ENCODE measurements at regions not wholly inside any gene's neighbourhood (a gene's known extent, or its start where the extent isn't known, plus 50 kb on each side); places are given as distances from the start of the nearest gene placed in this dataset.

- Histone ChIP-seq H3K36me3 (ENCODE audit: control insufficient read depth, insufficient read depth, low read length) (no peaks in the 10 kb centered on the region), H3K27ac (ENCODE audit: low read depth, low read length) (no peak overlapping the region), H3K9me3 (ENCODE audit: control insufficient read depth, insufficient read depth, low read length) (no peaks in the 10 kb centered on the region), H3K27me3 (ENCODE audit: control insufficient read depth, insufficient read depth, low read length) (no peaks in the 10 kb centered on the region), H3K4me3 (ENCODE audit: low read depth, low read length) (no peak overlapping the region), H3K4me1 (ENCODE audit: control insufficient read depth, insufficient read depth, low read length) (peaks cover 9% of the 10 kb centered on the region)
- no peak for DNase-seq (ENCODE audit: low read depth in 4 of 6, low spot score in 6 of 6)
- 86% methylated on average over 7 of the region's 9 CpGs for WGBS (ENCODE audit: insufficient coverage)
These were observed 145.4 kb downstream of the WDR11 start for GRCh38 chr10:120996456-120997034.

GRCh38 chr10:120997313-120997712, 146.2 kb downstream of the WDR11 start:
- Histone ChIP-seq H3K9me3 (ENCODE audit: control insufficient read depth, insufficient read depth, low read length) (no peaks in the 10 kb centered on the region), H3K27me3 (ENCODE audit: control insufficient read depth, insufficient read depth, low read length) (no peaks in the 10 kb centered on the region), H3K27ac (ENCODE audit: low read depth, low read length) (no peak overlapping the region), H3K4me1 (ENCODE audit: control insufficient read depth, insufficient read depth, low read length) (peaks cover 9% of the 10 kb centered on the region), H3K36me3 (ENCODE audit: control insufficient read depth, insufficient read depth, low read length) (no peaks in the 10 kb centered on the region), H3K4me3 (ENCODE audit: low read depth, low read length) (no peak overlapping the region)
- WGBS (ENCODE audit: insufficient coverage): no CpG with 5 or more reads among the region's 1 CpG
- no peak for DNase-seq (ENCODE audit: low read depth in 4 of 6, low spot score in 6 of 6)

- Histone ChIP-seq H3K36me3 (ENCODE audit: control insufficient read depth, insufficient read depth, low read length) (no peaks in the 10 kb centered on the region), H3K4me1 (ENCODE audit: control insufficient read depth, insufficient read depth, low read length) (peaks cover 9% of the 10 kb centered on the region), H3K27ac (ENCODE audit: low read depth, low read length) (no peak overlapping the region), H3K27me3 (ENCODE audit: control insufficient read depth, insufficient read depth, low read length) (no peaks in the 10 kb centered on the region), H3K4me3 (ENCODE audit: low read depth, low read length) (no peak overlapping the region), H3K9me3 (ENCODE audit: control insufficient read depth, insufficient read depth, low read length) (no peaks in the 10 kb centered on the region)
- WGBS (ENCODE audit: insufficient coverage): 20% methylated on average over 3 of the region's 3 CpGs
- DNase-seq (ENCODE audit: low read depth in 4 of 6, low spot score in 6 of 6): peak in 2 of 6 donors; percentile 31 to 61
These were observed 146.6 kb downstream of the WDR11 start for GRCh38 chr10:120997756-120998155.

GRCh38 chr10:120998251-120998650, 147.1 kb downstream of the WDR11 start:
- WGBS (ENCODE audit: insufficient coverage): 63% methylated on average over 5 of the region's 5 CpGs
- Histone ChIP-seq H3K27me3 (ENCODE audit: control insufficient read depth, insufficient read depth, low read length) (no peaks in the 10 kb centered on the region), H3K4me3 (ENCODE audit: low read depth, low read length) (no peak overlapping the region), H3K4me1 (ENCODE audit: control insufficient read depth, insufficient read depth, low read length) (peaks cover 9% of the 10 kb centered on the region), H3K9me3 (ENCODE audit: control insufficient read depth, insufficient read depth, low read length) (no peaks in the 10 kb centered on the region), H3K27ac (ENCODE audit: low read depth, low read length) (no peak overlapping the region), H3K36me3 (ENCODE audit: control insufficient read depth, insufficient read depth, low read length) (no peaks in the 10 kb centered on the region)
- no peak for DNase-seq (ENCODE audit: low read depth in 4 of 6, low spot score in 6 of 6)

- Histone ChIP-seq H3K27ac (ENCODE audit: low read depth, low read length) (no peak overlapping the region), H3K27me3 (ENCODE audit: control insufficient read depth, insufficient read depth, low read length) (no peaks in the 10 kb centered on the region), H3K4me3 (ENCODE audit: low read depth, low read length) (no peak overlapping the region), H3K36me3 (ENCODE audit: control insufficient read depth, insufficient read depth, low read length) (no peaks in the 10 kb centered on the region), H3K9me3 (ENCODE audit: control insufficient read depth, insufficient read depth, low read length) (no peaks in the 10 kb centered on the region), H3K4me1 (ENCODE audit: control insufficient read depth, insufficient read depth, low read length) (peaks cover 9% of the 10 kb centered on the region)
- no peak for DNase-seq (ENCODE audit: low read depth in 4 of 6, low spot score in 6 of 6)
- WGBS (ENCODE audit: insufficient coverage): 95% methylated on average over 6 of the region's 6 CpGs
These were observed 147.7 kb downstream of the WDR11 start for GRCh38 chr10:120998782-120999285.

GRCh38 chr10:120999868-121000267, 148.7 kb downstream of the WDR11 start:
- H3K9me3 ChIP-seq (ENCODE audit: control insufficient read depth, insufficient read depth, low read length): peaks cover 4% of the 10 kb centered on the region
- H3K4me3 ChIP-seq (ENCODE audit: low read depth, low read length): no peak overlapping the region
- 57% methylated on average over 6 of the region's 6 CpGs for WGBS (ENCODE audit: insufficient coverage)
- no peaks in the 10 kb centered on the region for H3K36me3 ChIP-seq (ENCODE audit: control insufficient read depth, insufficient read depth, low read length)
- H3K4me1 ChIP-seq (ENCODE audit: control insufficient read depth, insufficient read depth, low read length): peaks cover 9% of the 10 kb centered on the region
- no peak for DNase-seq (ENCODE audit: low read depth in 4 of 6, low spot score in 6 of 6)
- H3K27ac ChIP-seq (ENCODE audit: low read depth, low read length): no peak overlapping the region
- no peaks in the 10 kb centered on the region for H3K27me3 ChIP-seq (ENCODE audit: control insufficient read depth, insufficient read depth, low read length)

- no peaks in the 10 kb centered on the region for H3K36me3 ChIP-seq (ENCODE audit: control insufficient read depth, insufficient read depth, low read length)
- H3K9me3 ChIP-seq (ENCODE audit: control insufficient read depth, insufficient read depth, low read length): peaks cover 24% of the 10 kb centered on the region
- WGBS (ENCODE audit: insufficient coverage): 92% methylated on average over 2 of the region's 6 CpGs
- H3K4me1 ChIP-seq (ENCODE audit: control insufficient read depth, insufficient read depth, low read length): peaks cover 8% of the 10 kb centered on the region
- H3K4me3 ChIP-seq (ENCODE audit: low read depth, low read length): no peak overlapping the region
- no peak overlapping the region for H3K27ac ChIP-seq (ENCODE audit: low read depth, low read length)
- no peaks in the 10 kb centered on the region for H3K27me3 ChIP-seq (ENCODE audit: control insufficient read depth, insufficient read depth, low read length)
- no peak for DNase-seq (ENCODE audit: low read depth in 4 of 6, low spot score in 6 of 6)
These were observed 151.5 kb downstream of the WDR11 start for GRCh38 chr10:121002586-121003205.

- Histone ChIP-seq H3K4me1 (ENCODE audit: control insufficient read depth, insufficient read depth, low read length) (no peaks in the 10 kb centered on the region), H3K9me3 (ENCODE audit: control insufficient read depth, insufficient read depth, low read length) (peaks cover 26% of the 10 kb centered on the region), H3K4me3 (ENCODE audit: low read depth, low read length) (no peak overlapping the region), H3K27me3 (ENCODE audit: control insufficient read depth, insufficient read depth, low read length) (no peaks in the 10 kb centered on the region), H3K36me3 (ENCODE audit: control insufficient read depth, insufficient read depth, low read length) (no peaks in the 10 kb centered on the region), H3K27ac (ENCODE audit: low read depth, low read length) (no peak overlapping the region)
- DNase-seq (ENCODE audit: low read depth in 4 of 6, low spot score in 6 of 6): no peak
- WGBS (ENCODE audit: insufficient coverage): no CpG with 5 or more reads among the region's 5 CpGs
These were observed 154.9 kb downstream of the WDR11 start for GRCh38 chr10:121005948-121006587.

- no peak for DNase-seq (ENCODE audit: low read depth in 4 of 6, low spot score in 6 of 6)
- Histone ChIP-seq H3K36me3 (ENCODE audit: control insufficient read depth, insufficient read depth, low read length) (no peaks in the 10 kb centered on the region), H3K4me3 (ENCODE audit: low read depth, low read length) (no peak overlapping the region), H3K27me3 (ENCODE audit: control insufficient read depth, insufficient read depth, low read length) (no peaks in the 10 kb centered on the region), H3K9me3 (ENCODE audit: control insufficient read depth, insufficient read depth, low read length) (peaks cover 26% of the 10 kb centered on the region), H3K4me1 (ENCODE audit: control insufficient read depth, insufficient read depth, low read length) (no peaks in the 10 kb centered on the region), H3K27ac (ENCODE audit: low read depth, low read length) (no peak overlapping the region)
- WGBS (ENCODE audit: insufficient coverage): 95% methylated on average over 1 of the region's 2 CpGs
These were observed 156.1 kb downstream of the WDR11 start for GRCh38 chr10:121007264-121007663.

- Histone ChIP-seq H3K4me3 (ENCODE audit: low read depth, low read length) (no peak overlapping the region), H3K36me3 (ENCODE audit: control insufficient read depth, insufficient read depth, low read length) (no peaks in the 10 kb centered on the region), H3K4me1 (ENCODE audit: control insufficient read depth, insufficient read depth, low read length) (no peaks in the 10 kb centered on the region), H3K27me3 (ENCODE audit: control insufficient read depth, insufficient read depth, low read length) (no peaks in the 10 kb centered on the region), H3K27ac (ENCODE audit: low read depth, low read length) (no peak overlapping the region), H3K9me3 (ENCODE audit: control insufficient read depth, insufficient read depth, low read length) (peaks cover 3% of the 10 kb centered on the region)
- WGBS (ENCODE audit: insufficient coverage): no CpG with 5 or more reads among the region's 3 CpGs
- DNase-seq (ENCODE audit: low read depth in 4 of 6, low spot score in 6 of 6): no peak
These were observed 164.8 kb downstream of the WDR11 start for GRCh38 chr10:121015916-121016315.
